ENCODE measurements at regions not wholly inside any gene's neighbourhood (a gene's known extent, or its start where the extent isn't known, plus 50 kb on each side); places are given as distances from the start of the nearest gene placed in this dataset.

GRCh38 chr1:164433141-164433817 lies 125.7 kb upstream of the PBX1 start:
- TF ChIP-seq, protein P1, sequence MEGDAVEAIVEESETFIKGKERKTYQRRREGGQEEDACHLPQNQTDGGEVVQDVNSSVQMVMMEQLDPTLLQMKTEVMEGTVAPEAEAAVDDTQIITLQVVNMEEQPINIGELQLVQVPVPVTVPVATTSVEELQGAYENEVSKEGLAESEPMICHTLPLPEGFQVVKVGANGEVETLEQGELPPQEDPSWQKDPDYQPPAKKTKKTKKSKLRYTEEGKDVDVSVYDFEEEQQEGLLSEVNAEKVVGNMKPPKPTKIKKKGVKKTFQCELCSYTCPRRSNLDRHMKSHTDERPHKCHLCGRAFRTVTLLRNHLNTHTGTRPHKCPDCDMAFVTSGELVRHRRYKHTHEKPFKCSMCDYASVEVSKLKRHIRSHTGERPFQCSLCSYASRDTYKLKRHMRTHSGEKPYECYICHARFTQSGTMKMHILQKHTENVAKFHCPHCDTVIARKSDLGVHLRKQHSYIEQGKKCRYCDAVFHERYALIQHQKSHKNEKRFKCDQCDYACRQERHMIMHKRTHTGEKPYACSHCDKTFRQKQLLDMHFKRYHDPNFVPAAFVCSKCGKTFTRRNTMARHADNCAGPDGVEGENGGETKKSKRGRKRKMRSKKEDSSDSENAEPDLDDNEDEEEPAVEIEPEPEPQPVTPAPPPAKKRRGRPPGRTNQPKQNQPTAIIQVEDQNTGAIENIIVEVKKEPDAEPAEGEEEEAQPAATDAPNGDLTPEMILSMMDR (conservative IDR thresholded peaks at IDR 0.05; ENCODE audit: low read length) = no peak
- no peak for TF ChIP-seq EZH2phosphoT487 (IDR thresholded peaks at IDR 0.05; ENCODE audit: borderline replicate concordance, low read depth, low read length)
- Histone ChIP-seq H3K79me2 (ENCODE audit: insufficient read depth, low read depth, low read length) (no peaks in the 10 kb centered on the region), H3K9me3 (ENCODE audit: low read length) (no peaks in the 10 kb centered on the region), H3K4me3 (ENCODE audit: low read depth, low read length, poor library complexity, severe bottlenecking) (no peak overlapping the region), H3K27ac (ENCODE audit: low read depth, low read length, poor library complexity, severe bottlenecking) (no peak overlapping the region), H2AFZ (ENCODE audit: low read length) (no peak overlapping the region), H3K4me1 (ENCODE audit: insufficient read depth, low read length, poor library complexity, severe bottlenecking) (no peaks in the 10 kb centered on the region), H3K4me2 (ENCODE audit: low read length) (no peak overlapping the region), H3K36me3 (ENCODE audit: insufficient read depth, low read length) (no peaks in the 10 kb centered on the region), H4K20me1 (ENCODE audit: insufficient read depth, low read length) (no peaks in the 10 kb centered on the region), H3K9me2 (ENCODE audit: insufficient read depth, low read length) (no peaks in the 10 kb centered on the region)
- intact Hi-C loops (cut with micrococcal nuclease; ENCODE audit: unreplicated experiment) = no loop called here
- no TSS peak for BruUV-seq (replicated peaks)
- CTCF ChIA-PET (ENCODE audit: unreplicated experiment) = interaction anchor here (0.5 kb wide), 1 partner anchor 126 kb away, joined by 4 read pairs; the partner anchor contains the start of gene PBX1
- no peak for DNase-seq (ENCODE audit: low spot score)
- POLR2A ChIA-PET = no interaction called here

DNA sequence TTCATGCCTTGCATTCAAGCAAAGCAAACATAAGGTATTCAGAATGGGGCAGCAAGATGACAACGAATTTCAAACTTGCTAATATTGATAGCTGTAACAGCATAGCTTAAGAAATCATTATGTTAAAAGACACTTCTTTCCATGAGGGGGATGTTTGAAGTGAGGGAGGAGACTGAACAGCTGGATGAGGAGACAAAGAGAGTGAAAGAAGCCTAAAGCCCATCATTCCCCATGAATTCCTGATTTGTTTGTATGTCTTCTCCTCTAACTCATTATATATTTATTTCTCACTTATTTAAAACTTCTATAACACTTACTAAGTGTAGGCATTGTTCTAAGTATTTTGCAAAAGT lies 125.2 kb upstream of the PBX1 start:
- Histone ChIP-seq H3K27ac (ENCODE audit: low read depth, low read length, poor library complexity, severe bottlenecking) (no peak overlapping the region), H2AFZ (ENCODE audit: low read length) (no peak overlapping the region), H3K79me2 (ENCODE audit: insufficient read depth, low read depth, low read length) (no peaks in the 10 kb centered on the region), H3K4me3 (ENCODE audit: low read depth, low read length, poor library complexity, severe bottlenecking) (no peak overlapping the region), H3K36me3 (ENCODE audit: insufficient read depth, low read length) (no peaks in the 10 kb centered on the region), H4K20me1 (ENCODE audit: insufficient read depth, low read length) (no peaks in the 10 kb centered on the region), H3K9me3 (ENCODE audit: low read length) (no peaks in the 10 kb centered on the region), H3K4me1 (ENCODE audit: insufficient read depth, low read length, poor library complexity, severe bottlenecking) (no peaks in the 10 kb centered on the region), H3K4me2 (ENCODE audit: low read length) (no peak overlapping the region), H3K9me2 (ENCODE audit: insufficient read depth, low read length) (no peaks in the 10 kb centered on the region)
- DNase-seq (ENCODE audit: low spot score) = no peak
- intact Hi-C loops (cut with micrococcal nuclease; ENCODE audit: unreplicated experiment) = no loop called here
- TF ChIP-seq, protein P1 (conservative IDR thresholded peaks at IDR 0.05; ENCODE audit: low read length) = no peak
- no peak for TF ChIP-seq EZH2phosphoT487 (IDR thresholded peaks at IDR 0.05; ENCODE audit: borderline replicate concordance, low read depth, low read length)
- ChIA-PET CTCF (ENCODE audit: unreplicated experiment) (no interaction called here), POLR2A (no interaction called here)
- no TSS peak for BruUV-seq (replicated peaks)

DNA sequence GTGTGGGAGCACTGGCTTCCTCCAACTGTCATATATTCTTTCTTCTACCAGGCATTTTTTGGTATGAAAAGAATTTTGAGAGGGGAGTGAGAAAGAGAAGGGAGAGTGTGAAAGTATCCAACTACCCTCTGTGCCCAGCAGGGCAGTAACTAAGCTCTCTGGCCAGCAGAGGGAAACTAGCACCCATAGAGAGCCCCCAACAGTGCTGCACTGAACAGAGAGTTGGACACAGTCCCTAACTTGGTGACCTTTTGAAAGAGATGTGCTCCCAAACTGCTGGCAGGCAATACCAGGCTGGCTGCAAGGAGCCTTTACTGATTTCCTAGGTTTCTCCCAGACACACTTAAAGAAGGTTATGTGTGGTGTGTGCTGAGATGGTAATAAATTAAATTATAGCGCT lies 118.8 kb upstream of the PBX1 start:
- Histone ChIP-seq H3K79me2 (ENCODE audit: insufficient read depth, low read depth, low read length) (no peaks in the 10 kb centered on the region), H3K9me3 (ENCODE audit: low read length) (no peaks in the 10 kb centered on the region), H4K20me1 (ENCODE audit: insufficient read depth, low read length) (no peaks in the 10 kb centered on the region), H3K36me3 (ENCODE audit: insufficient read depth, low read length) (no peaks in the 10 kb centered on the region), H3K9me2 (ENCODE audit: insufficient read depth, low read length) (no peaks in the 10 kb centered on the region), H3K4me3 (ENCODE audit: low read depth, low read length, poor library complexity, severe bottlenecking) (no peak overlapping the region), H3K4me2 (ENCODE audit: low read length) (no peak overlapping the region), H3K4me1 (ENCODE audit: insufficient read depth, low read length, poor library complexity, severe bottlenecking) (no peaks in the 10 kb centered on the region), H3K27ac (ENCODE audit: low read depth, low read length, poor library complexity, severe bottlenecking) (no peak overlapping the region), H2AFZ (ENCODE audit: low read length) (no peak overlapping the region)
- TF ChIP-seq EZH2phosphoT487 (IDR thresholded peaks at IDR 0.05; ENCODE audit: borderline replicate concordance, low read depth, low read length) = no peak
- TF ChIP-seq, protein P1 (conservative IDR thresholded peaks at IDR 0.05; ENCODE audit: low read length) = no peak
- no peak for DNase-seq (ENCODE audit: low spot score)
- intact Hi-C loops (cut with micrococcal nuclease; ENCODE audit: unreplicated experiment) = no loop called here
- BruUV-seq (replicated peaks) = no TSS peak
- ChIA-PET POLR2A (no interaction called here), CTCF (ENCODE audit: unreplicated experiment) (no interaction called here)
